ACC112 (cell line): ENCODE measurements at regions not wholly inside any gene's neighbourhood (a gene's known extent, or its start where the extent isn't known, plus 50 kb on each side); places are given as distances from the start of the nearest gene placed in this dataset.

Experiments
- H2AFZ ChIP-seq: fragments of 200-600 bp; sonication (generic); one replicate; pipeline ENCODE4 v1.6.0; 2017; ENCODE audit warnings: antibody characterized with exemption, low read length; ENCODE audit not compliant: unreplicated experiment
- H3K27ac ChIP-seq: fragments of 200-600 bp; sonication (generic); 2 replicates; pipeline ENCODE4 v1.5.1; 2014; ENCODE audit warnings: low read depth, mild to moderate bottlenecking, antibody characterized with exemption, low read length, moderate library complexity
- H3K27me3 ChIP-seq: fragments of 200-600 bp; sonication (generic); 2 replicates; pipeline ENCODE4 v1.6.1; 2014; ENCODE audit warnings: mild to moderate bottlenecking, antibody characterized with exemption, low read length, moderate library complexity, mixed read lengths; ENCODE audit not compliant: insufficient read depth
- H3K36me3 ChIP-seq: fragments of 200-600 bp; sonication (generic); 2 replicates; pipeline ENCODE4 v1.6.1; 2016; ENCODE audit warnings: mild to moderate bottlenecking, antibody characterized with exemption, low read length, moderate library complexity, mixed read lengths; ENCODE audit not compliant: insufficient read depth
- H3K4me1 ChIP-seq: fragments of 200-600 bp; sonication (generic); one replicate; pipeline ENCODE4 v1.6.1; 2016; ENCODE audit warnings: low read length, mixed read lengths; ENCODE audit not compliant: insufficient read depth, unreplicated experiment, control insufficient read depth
- H3K4me3 ChIP-seq: fragments of 200-600 bp; sonication (generic); 2 replicates; pipeline ENCODE4 v1.5.1; 2014; ENCODE audit warnings: mild to moderate bottlenecking, low read depth, low read length
- H3K79me2 ChIP-seq: fragments of 200-600 bp; sonication (generic); one replicate; pipeline ENCODE4 v1.6.0; 2016; ENCODE audit warnings: low read length; ENCODE audit not compliant: control insufficient read depth, unreplicated experiment, insufficient read depth

- Histone ChIP-seq H3K36me3 (no peaks in the 10 kb centered on the region), H2AFZ (no peak overlapping the region), H3K4me3 (no peak overlapping the region)
Measured at GRCh38 chr2:42941633-42942176, 149.3 kb upstream of the HAAO start.

GRCh38 chr2:42939411-42940206, 147.2 kb upstream of the HAAO start:
- no peak overlapping the region for H3K4me3 ChIP-seq
- H3K27ac ChIP-seq = no peak overlapping the region
- no peak overlapping the region for H2AFZ ChIP-seq
- H3K36me3 ChIP-seq = no peaks in the 10 kb centered on the region
- no peaks in the 10 kb centered on the region for H3K27me3 ChIP-seq
- no peaks in the 10 kb centered on the region for H3K79me2 ChIP-seq
- peaks cover 10% of the 10 kb centered on the region for H3K4me1 ChIP-seq

More at GRCh38 chr2:42941633-42942176, 149.3 kb upstream of the HAAO start:
- H3K27ac ChIP-seq = no peak overlapping the region
- H3K27me3 ChIP-seq = no peaks in the 10 kb centered on the region
- H3K79me2 ChIP-seq = no peaks in the 10 kb centered on the region
- H3K4me1 ChIP-seq = peaks cover 2% of the 10 kb centered on the region

DNA sequence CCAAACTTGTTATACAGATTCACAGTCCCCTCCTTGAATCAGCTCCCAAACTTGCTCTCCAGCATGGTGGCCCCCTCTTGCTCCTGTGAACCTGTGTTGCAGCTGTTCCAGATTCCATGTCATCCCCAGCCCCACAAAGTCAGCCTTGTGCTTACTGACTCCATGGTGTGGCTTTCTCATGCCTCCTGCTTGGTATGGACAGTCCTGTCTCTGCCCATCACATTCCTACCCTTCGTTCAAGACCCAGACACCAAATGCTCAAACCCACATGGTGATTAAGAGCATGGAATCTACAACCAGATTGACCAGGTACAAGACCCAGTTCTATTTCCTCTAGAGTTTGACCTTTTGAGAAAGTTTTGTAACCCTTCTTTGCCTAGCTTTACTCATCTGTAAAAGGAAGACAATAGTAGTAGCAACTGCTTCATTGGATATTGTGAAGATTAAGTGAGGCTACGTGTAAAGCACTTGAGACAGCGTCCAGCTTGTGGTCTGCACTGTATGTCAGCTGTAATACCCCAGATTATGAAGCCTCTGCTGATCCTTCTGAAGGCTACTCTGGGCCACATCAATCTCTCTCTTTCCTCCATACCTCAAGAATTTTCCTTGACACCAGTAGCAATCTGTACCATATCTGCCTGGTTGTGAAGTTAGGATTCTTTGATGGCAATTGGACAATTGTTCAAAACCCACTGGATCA, 146.4 kb upstream of the HAAO start:
- H3K79me2 ChIP-seq = no peaks in the 10 kb centered on the region
- H3K36me3 ChIP-seq = no peaks in the 10 kb centered on the region
- H3K4me1 ChIP-seq = peaks cover 10% of the 10 kb centered on the region
- H3K4me3 ChIP-seq = no peak overlapping the region
- no peak overlapping the region for H2AFZ ChIP-seq
- H3K27ac ChIP-seq = no peak overlapping the region
- H3K27me3 ChIP-seq = no peaks in the 10 kb centered on the region

DNA sequence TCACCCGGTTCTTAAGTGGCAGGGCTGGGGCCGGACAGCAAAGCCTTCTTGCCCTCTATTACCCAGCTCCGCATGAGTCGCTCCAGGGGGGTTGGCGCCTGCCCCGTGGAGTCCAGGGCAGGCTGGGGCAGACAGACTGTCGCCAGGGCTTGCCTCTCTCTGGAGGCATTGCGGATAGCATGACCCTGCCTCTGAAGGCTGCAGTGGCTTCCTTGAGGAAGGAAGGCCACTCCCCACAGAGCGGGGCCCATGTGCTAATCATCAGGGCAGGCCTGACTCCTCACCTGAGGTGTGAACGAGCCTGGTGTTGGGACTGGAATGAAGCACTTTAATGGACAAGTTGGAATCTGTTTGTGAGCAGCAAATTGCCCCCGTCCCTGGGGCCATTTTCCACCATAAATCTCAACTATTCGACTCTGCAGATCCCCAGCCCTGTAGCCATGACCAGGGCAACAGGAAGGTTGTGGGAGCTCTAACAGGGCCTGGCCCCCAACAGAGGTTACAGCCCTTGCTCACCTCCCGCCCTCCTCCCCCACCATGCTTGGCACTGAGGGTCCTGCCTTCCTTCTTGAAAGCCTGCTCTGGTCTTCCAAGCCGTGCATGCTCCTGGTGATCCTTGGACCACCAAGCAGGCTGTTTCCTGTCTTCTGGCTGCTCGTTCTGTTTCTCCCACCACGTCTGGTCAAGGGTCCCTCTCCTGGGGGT, 144.9 kb upstream of the HAAO start:
- no peaks in the 10 kb centered on the region for H3K27me3 ChIP-seq
- H3K4me1 ChIP-seq = peaks cover 10% of the 10 kb centered on the region
- no peak overlapping the region for H2AFZ ChIP-seq
- no peak overlapping the region for H3K4me3 ChIP-seq
- H3K27ac ChIP-seq = no peak overlapping the region
- no peaks in the 10 kb centered on the region for H3K36me3 ChIP-seq
- no peaks in the 10 kb centered on the region for H3K79me2 ChIP-seq

DNA sequence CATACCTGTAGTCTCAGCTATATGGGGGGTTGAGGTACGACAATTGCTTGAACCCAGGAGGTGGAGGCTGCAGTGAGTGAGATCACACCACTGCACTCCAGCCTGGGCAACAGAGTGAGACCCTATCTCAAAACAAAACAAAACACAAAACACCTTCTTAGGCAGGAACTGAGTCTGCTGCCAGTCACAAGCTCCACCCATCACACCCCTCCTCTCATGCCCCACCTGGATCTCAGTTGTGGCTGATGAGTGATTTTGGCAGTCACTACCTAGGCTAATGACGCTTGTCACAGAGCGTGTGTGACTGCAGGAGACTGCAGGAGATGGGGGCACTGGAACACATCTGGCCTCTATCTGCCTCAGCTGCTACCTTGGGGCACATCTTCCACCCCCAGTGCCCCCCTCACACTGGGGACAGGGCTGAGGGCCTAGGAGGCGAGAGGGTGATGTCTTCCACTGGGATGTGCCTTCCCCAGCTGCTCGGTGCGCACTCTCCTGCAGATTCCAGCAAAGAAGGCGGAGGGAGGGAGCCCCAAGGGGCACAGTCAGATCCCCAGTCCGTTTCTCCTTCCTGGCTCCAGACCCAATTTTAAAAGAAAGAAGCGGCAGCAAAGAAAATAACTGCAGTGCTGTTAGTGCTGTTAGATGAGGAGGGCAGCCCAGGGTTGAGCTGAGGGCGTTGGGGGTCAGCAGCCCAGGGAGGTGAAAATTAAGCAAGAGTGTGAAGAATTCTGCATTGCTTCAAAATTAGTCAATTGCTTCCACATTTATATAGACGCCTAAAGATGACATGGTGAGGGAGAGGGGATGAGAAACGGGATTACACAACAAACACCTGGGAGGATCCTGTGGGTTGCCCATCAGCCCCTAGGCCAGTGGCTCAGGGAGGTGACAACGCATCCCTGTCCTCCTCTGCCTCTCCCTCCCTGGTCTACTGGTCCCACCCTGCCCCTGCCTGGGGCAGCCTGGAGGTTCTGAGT, 143.6 kb upstream of the HAAO start:
- H3K36me3 ChIP-seq = no peaks in the 10 kb centered on the region
- H3K79me2 ChIP-seq = no peaks in the 10 kb centered on the region
- H2AFZ ChIP-seq = no peak overlapping the region
- H3K27ac ChIP-seq = no peak overlapping the region
- H3K4me1 ChIP-seq = peaks cover 10% of the 10 kb centered on the region
- H3K27me3 ChIP-seq = no peaks in the 10 kb centered on the region
- no peak overlapping the region for H3K4me3 ChIP-seq

DNA sequence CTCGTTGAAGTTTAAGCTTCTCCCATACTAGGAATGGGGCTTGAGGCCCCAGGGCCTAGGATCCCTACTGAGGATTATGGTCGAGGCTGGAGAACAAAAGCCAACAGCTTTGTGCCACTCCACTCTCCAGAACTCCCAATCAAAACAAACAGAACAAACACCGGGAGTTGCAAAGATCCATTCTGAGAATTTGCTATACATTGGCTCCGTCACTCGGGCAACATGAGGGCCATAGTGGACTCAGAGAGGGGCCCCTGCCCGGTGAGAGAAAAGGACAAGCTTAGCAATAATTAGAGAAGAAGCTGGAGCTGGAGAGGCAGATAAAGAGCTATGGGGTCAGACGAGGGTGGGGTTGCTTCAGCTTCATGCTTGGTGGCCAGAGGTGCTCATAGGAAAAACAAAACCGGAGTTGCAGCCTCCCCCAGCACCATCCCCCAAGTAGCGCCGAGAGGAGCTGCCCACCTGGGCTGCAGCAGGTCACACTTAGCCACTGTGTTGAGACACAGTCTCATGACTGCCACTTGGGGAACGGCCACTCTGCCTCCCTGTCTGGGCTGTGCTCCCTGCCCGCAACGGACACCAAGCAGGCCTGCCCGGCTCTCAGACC, 142.3 kb upstream of the HAAO start:
- Histone ChIP-seq H3K27ac (no peak overlapping the region), H3K36me3 (no peaks in the 10 kb centered on the region), H3K4me1 (peaks cover 18% of the 10 kb centered on the region), H3K27me3 (no peaks in the 10 kb centered on the region), H3K79me2 (no peaks in the 10 kb centered on the region), H2AFZ (no peak overlapping the region), H3K4me3 (no peak overlapping the region)

DNA sequence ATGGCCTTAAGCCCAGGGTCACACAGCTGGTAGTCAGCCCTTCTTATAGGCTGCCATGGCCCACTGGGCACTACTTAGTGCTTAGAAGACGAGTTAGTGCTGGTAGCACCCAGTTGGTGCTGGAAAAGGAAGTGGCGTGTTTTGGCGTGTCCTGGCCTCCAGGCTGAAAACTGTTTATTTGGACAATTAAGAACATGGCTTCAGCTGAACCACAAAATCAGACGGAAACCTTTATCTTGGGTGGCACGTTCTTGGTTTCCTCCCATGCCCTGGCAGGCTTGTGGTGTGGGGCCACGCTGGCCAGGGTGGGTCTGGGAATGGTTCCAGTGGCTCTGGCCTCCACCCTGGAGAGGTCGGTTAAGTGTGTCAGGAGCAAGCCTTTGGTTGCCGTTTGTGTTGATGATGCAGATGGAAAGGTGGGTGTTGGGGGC, 141.5 kb upstream of the HAAO start:
- H2AFZ ChIP-seq = no peak overlapping the region
- no peaks in the 10 kb centered on the region for H3K36me3 ChIP-seq
- H3K4me1 ChIP-seq = peaks cover 26% of the 10 kb centered on the region
- no peak overlapping the region for H3K27ac ChIP-seq
- H3K79me2 ChIP-seq = no peaks in the 10 kb centered on the region
- no peaks in the 10 kb centered on the region for H3K27me3 ChIP-seq
- H3K4me3 ChIP-seq = no peak overlapping the region

DNA sequence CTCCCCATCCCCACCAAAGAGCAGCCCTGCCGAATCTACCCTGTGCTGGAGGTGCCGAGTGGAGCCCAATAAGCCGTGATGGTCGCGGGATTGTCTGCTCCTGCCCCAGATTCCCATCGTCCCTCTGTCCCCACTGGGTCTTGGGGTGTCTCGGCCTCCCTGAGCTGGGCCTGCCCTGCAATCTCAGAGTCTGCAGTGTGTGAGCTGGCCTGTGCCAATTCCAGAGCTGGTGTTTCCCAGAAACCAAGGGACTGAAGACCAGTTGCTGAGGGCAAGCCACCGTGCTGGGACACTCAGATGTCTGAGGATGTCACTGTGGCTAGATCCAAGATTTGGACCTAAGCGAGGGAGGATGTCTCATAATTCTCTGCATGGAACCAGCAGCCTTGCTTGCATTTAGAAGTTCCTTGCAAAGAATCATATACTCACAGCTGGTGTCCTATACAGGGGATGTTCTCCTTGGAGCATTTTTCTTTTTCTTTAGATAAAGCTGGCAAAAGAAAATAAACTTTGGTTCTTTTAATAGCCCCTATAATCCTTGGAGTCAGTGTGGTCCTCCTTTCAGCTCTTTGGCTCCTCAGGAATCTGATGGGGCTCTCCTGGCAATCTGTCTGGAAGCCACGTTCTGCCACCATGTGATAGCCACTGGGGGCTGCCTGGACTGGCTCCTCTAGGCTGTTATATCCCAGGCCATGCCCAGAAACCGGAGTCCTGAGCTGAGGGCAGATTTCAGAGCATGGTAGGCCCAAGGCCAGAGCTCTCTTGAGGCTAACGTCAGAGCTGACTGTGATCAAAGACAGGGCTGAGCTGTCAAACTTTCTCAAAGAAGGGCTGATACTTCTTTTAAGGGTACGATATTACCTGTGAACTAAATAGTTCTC, 140.1 kb upstream of the HAAO start:
- Histone ChIP-seq H3K36me3 (no peaks in the 10 kb centered on the region), H3K27me3 (no peaks in the 10 kb centered on the region), H3K79me2 (no peaks in the 10 kb centered on the region), H3K4me1 (peaks cover 26% of the 10 kb centered on the region), H2AFZ (no peak overlapping the region), H3K27ac (no peak overlapping the region), H3K4me3 (no peak overlapping the region)

GRCh38 chr2:42931818-42932195, 139.4 kb upstream of the HAAO start:
- Histone ChIP-seq H3K36me3 (no peaks in the 10 kb centered on the region), H3K79me2 (no peaks in the 10 kb centered on the region), H2AFZ (no peak overlapping the region), H3K27ac (no peak overlapping the region), H3K4me1 (peaks cover 26% of the 10 kb centered on the region), H3K27me3 (no peaks in the 10 kb centered on the region), H3K4me3 (no peak overlapping the region)
